GM18868 (cell line): ENCODE measurements at regions not wholly inside any gene's neighbourhood (a gene's known extent, or its start where the extent isn't known, plus 50 kb on each side); places are given as distances from the start of the nearest gene placed in this dataset.
"Not testable (repeated sequence)": the region's sequence is repeated elsewhere in the genome, so short reads cannot be mapped to it uniquely, and the experiment has no call there.

Source experiments
- ATAC-seq: cut with Tn5 transposase; IDR thresholded peaks from one replicate; pipeline ENCODE4 v1.9.1; 2021; ENCODE audit warnings: mild to moderate bottlenecking, moderate library complexity; ENCODE audit not compliant: unreplicated experiment

DNA sequence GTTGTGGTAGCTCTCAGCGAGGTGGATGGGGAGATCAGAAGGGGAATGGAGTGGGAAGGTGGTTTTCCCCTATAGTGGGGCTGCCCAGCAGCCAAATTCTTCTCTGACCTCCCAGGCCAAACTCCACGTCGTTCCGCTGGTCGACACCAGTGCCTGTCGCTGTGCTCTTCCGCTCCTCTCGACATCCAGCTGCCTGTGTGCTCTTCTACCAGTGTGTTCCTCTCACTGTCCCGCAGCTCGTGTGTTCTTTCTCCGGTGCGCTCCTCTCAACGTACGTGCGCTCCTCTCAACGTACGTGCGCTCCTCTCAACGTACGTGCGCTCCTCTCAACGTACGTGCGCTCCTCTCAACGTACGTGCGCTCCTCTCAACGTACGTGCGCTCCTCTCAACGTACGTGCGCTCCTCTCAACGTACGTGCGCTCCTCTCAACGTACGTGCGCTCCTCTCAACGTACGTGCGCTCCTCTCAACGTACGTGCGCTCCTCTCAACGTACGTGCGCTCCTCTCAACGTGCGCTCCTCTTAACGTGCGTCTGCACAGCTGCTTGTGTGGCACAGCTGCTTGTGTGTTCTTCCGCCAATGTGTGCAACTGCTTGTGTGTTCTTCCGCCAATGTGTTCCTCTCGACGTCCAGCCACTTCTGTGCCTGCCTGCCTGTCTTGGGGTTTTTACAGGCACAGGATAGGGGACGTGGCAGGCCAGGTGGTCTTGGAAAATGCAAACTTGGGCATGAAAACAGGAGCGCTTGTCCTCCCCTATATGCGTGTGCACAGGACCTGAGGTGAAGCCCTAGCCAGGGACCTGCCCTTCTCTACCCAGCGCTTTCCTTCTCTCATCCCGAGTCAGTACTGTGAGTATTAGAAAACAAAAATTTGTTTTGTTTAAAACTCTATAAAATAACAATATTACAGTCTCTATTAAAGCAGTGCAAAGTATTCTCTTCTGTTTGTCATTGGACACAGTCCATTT lies 991.1 kb downstream of the GBE1 start:
- no peak for ATAC-seq

DNA sequence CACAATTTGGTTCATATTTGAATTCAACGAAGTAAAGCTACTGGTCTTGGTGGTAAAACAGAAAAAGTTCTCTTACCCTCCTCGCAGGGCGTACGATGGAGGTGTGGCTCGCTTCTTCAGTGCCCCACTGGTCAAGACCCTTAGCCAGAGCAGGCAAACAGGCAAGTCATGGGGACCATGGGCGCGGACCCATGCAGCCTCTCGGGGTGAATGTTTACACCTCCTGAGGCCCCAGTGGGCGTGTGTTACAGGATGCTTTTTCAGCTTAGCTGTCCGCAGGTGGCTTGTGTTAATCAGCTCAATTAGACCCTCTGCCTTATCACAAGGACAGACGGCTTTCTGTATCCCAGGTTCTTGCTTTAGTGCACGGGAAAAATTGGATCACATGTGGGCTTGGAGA lies 991.8 kb downstream of the GBE1 start:
- ATAC-seq: no peak

DNA sequence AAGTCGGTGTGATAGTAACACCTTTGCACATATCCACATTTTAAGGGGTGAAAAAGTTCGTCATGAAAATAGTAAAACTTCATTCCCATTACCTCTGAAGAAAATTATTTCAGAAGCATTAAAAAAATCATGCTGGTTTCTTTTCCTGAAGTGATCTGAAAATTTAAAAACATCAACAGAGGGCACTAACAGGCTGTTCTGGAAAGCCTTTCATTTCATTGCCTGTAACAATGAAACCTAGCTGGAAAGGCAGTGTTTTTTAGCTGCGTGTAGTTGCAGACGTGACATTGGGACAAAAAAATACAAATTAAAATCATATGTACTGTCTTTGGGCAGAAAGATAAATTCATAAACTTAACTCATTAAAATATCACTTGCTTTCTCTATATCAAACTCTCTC lies 993.8 kb downstream of the GBE1 start:
- no peak for ATAC-seq

GRCh38 chr3:80754969-80755368 lies 987.2 kb upstream of the ROBO1 start:
- ATAC-seq: no peak

DNA sequence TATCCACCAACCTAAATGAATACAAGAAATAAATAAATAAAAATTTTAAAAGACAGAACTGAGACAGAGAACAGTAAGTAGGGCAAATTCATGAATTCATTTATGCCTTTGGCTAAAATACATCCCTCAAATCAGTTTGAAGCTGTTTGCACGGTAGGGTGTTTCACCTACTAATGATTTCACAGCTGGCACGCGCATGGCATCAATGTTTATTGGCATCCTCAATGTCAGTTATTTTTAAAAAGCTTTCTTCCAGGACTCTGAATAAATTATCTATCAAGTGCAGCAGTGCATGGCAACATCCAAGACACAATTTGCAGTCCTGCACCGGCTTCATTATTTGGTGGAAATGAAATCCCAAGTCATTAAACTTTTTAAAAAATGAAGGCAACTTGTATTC lies 985.2 kb upstream of the ROBO1 start:
- ATAC-seq: no peak

- no peak for ATAC-seq
Measured at GRCh38 chr3:80750637-80751036, 982.8 kb upstream of the ROBO1 start.

GRCh38 chr3:80734920-80735319 lies 967.1 kb upstream of the ROBO1 start:
- no peak for ATAC-seq

GRCh38 chr3:80734483-80734882 lies 966.7 kb upstream of the ROBO1 start:
- no peak for ATAC-seq

DNA sequence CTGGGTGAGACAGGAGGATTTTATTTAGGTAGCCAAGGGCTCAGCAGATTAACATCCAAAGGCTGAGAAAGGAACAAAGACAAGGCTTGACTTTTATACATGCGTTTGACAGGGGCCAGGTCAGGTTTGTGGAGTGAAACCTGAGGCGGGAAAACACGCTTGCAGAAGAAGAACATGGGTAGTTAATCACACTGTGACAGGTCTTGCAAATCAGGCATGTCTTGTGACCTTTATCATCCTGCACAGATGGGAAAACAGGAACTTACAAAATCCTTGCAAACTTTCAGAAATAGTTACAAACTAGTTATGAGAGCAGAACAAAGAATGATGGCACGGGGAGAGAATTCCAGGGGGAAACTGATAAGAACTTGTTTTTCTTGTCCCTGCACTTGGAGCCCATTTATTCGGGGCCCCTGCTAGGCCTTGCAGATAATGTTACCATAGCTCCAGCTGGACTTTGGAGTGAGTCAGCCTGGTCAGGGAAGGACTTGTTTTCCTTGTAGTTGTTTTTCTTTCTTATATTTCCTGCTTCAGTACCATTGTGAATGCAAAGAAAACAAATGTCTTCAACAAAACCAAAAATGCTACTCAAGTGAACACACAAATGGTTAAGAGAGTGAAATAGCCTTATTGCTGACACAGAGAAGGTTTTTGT lies 965.9 kb upstream of the ROBO1 start:
- no peak for ATAC-seq

- ATAC-seq: not testable (repeated sequence)
Measured at GRCh38 chr3:80727561-80727960, 959.8 kb upstream of the ROBO1 start.

DNA sequence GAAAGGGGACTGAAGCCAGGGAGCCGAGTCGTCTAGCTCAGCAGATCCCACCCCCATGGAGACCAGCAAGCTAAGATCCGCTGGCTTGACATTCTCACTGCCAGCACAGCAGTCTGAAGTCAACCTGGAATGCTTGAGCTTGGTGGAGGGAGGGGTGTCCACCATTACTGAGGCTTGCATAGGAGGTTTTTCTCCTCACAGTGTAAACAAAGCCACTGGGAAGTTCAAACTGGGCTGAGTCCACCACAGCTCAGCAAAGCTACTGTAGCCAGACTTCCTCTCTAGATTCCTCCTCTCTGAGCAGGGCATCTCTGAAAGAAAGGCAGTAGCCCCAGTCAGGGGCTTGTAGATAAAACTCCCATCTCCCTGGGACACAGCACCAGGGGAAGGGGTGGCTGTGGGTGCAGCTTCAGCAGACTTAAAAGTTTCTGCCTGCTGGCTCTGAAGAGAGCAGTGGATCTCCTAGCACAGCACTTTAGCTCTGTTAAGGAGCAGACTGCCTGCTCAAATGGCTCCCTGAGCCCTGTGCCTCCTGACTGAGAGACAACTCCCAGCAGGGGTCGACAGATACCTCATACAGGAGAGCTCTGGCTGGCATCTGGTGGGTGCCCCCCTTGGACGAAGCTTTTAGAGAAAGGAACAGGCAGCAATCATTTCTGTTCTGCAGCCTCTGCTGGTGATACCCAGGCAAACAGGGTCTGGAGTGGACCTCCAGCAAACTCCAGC lies 942.0 kb upstream of the ROBO1 start:
- not testable (repeated sequence) for ATAC-seq

DNA sequence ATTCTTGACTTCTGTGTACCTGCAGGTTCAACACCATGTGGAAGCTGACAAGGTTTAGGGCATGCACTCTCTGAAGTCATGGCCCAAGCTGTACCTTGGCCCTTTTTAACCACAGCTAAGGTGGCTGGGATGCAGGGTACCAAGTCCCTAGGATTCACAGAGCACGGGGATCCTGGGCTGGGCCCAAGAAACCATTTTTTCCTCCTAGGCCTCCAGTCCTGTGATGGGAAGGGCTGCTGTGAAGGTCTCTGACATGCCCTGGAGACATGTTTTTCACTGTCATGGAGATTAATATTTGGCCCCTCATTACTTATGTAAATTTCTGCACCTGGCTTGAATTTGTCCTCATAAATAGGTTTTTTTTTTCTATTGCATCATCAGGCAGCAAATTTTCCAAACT lies 937.5 kb upstream of the ROBO1 start:
- ATAC-seq: no peak

- ATAC-seq: no peak
Measured at GRCh38 chr3:80701349-80701748, 933.6 kb upstream of the ROBO1 start.

DNA sequence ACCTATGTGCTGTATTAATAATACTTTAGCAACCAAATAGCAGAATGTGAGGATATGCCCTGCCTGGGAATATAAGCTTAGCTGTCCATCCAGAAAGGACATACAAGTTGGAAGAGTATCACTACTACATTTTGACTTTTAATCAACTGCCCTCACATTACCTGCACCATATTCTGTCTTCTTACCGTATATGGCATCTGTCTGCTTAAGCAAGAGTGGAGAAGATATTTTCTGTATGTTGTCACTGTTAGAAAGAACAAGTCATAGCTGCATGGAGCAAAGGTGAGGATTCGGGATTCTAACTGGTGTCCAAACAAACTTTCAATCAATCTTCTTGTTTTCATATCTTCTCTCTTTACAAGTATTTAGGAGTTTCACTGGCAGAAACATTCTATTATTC lies 929.5 kb upstream of the ROBO1 start:
- no peak for ATAC-seq

DNA sequence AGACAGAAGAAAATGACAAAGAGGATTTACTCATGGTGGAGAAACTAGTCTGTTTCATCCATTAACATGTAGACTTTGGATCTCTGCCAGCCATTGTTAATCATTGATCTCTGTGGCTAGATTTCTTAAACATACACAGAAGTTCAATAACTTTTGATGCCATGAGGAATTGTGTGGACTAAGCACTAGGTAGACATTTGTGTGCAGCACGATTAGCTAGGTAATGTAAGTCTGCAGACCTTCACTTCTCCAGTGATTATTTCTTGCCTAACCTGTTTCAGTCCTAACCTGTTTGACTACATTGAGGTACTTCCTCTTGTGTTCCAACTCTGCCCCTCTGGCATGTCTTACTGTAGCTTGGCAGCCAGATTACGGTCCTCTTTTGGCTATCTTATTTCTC lies 928.5 kb upstream of the ROBO1 start:
- no peak for ATAC-seq

GRCh38 chr3:80688814-80689213 lies 921.0 kb upstream of the ROBO1 start:
- ATAC-seq: no peak

- no peak for ATAC-seq
Measured at GRCh38 chr3:80682951-80683350, 915.2 kb upstream of the ROBO1 start.

GRCh38 chr3:80682235-80682634 lies 914.4 kb upstream of the ROBO1 start:
- no peak for ATAC-seq

- no peak for ATAC-seq
Measured at GRCh38 chr3:80677796-80678195, 910.0 kb upstream of the ROBO1 start.

DNA sequence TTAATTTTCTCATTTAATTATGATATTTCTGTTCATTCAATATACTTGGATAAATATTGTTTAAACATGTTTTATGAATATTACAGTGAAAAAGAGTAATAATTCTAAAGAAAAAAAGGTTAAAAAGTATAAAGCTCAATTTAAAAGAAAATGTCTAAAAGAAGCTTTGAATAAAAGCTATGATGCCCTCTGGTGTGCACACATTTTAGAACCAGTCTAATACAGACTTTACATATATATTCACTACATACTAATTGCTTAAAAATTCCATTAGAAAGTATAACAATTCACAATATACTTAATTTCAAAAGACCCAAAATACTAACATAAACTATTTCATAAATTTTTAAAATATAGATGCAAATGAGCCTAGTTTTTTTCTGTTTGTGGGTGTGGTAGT lies 909.1 kb upstream of the ROBO1 start:
- no peak for ATAC-seq

GRCh38 chr3:80676261-80676660 lies 908.5 kb upstream of the ROBO1 start:
- no peak for ATAC-seq

- no peak for ATAC-seq
Measured at GRCh38 chr3:80675790-80676189, 908.0 kb upstream of the ROBO1 start.
